OCI-LY7 (cell line): ENCODE measurements at regions not wholly inside any gene's neighbourhood (a gene's known extent, or its start where the extent isn't known, plus 50 kb on each side); places are given as distances from the start of the nearest gene placed in this dataset.

Experiments used
- EZH2phosphoT487 ChIP-seq: fragments of 200-600 bp; sonication (generic); IDR thresholded peaks from 2 replicates; pipeline ENCODE4 v1.6.1; 2018; ENCODE audit warnings: low read depth, borderline replicate concordance, mild to moderate bottlenecking, mixed run types, antibody characterized with exemption, low read length, moderate library complexity, mixed read lengths
- TF ChIP-seq, protein P1 (sequence below): fragments of 200-600 bp; sonication (generic); conservative IDR thresholded peaks from 2 replicates; pipeline ENCODE4 v1.5.1; 2014; ENCODE audit warnings: mild to moderate bottlenecking, antibody characterized with exemption, low read length, moderate library complexity, mixed read lengths

DNA sequence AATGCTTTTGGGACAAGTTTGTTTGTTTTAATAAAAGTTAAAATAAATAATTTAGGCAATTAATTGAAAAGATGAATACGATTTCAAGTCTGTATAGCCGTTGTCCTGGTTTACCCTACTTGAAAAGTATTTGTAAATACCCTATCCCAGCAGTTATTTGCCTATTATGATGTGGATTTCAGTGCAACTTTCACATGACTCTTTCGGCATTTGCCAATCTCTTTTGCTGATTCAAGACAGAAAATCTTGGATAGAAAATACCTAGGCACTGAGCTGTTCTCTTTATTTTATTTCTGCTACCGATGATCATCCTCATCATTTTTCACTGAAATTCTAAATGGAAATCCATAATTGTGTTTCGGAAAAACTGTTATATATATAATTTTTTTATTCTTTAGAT is 125.9 kb upstream of the FZD8 start:
- TF ChIP-seq, protein P1, sequence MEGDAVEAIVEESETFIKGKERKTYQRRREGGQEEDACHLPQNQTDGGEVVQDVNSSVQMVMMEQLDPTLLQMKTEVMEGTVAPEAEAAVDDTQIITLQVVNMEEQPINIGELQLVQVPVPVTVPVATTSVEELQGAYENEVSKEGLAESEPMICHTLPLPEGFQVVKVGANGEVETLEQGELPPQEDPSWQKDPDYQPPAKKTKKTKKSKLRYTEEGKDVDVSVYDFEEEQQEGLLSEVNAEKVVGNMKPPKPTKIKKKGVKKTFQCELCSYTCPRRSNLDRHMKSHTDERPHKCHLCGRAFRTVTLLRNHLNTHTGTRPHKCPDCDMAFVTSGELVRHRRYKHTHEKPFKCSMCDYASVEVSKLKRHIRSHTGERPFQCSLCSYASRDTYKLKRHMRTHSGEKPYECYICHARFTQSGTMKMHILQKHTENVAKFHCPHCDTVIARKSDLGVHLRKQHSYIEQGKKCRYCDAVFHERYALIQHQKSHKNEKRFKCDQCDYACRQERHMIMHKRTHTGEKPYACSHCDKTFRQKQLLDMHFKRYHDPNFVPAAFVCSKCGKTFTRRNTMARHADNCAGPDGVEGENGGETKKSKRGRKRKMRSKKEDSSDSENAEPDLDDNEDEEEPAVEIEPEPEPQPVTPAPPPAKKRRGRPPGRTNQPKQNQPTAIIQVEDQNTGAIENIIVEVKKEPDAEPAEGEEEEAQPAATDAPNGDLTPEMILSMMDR, result no peak
- TF ChIP-seq EZH2phosphoT487, result no peak
